Peyer's patch (tissue), 4 donors: ENCODE measurements at regions not wholly inside any gene's neighbourhood (a gene's known extent, or its start where the extent isn't known, plus 50 kb on each side); places are given as distances from the start of the nearest gene placed in this dataset.

Experiments used
- CTCF ChIP-seq, 6 experiments: fragments of 450-650 bp in 4 of 6; fragments of 200-600 bp in 2 of 6; sonication (generic) in 1 of 6; IDR thresholded peaks; one replicate each; pipeline ENCODE4 v1.5.1; 2017 to 2019; ENCODE audit warnings: antibody characterized with exemption in 6 of 6, mild to moderate bottlenecking in 3 of 6, moderate library complexity in 1 of 6
- POLR2A ChIP-seq, 2 donors: fragments of 450-650 bp; IDR thresholded peaks; one replicate each; pipeline ENCODE4 v1.5.1; 2017; ENCODE audit warnings: antibody characterized with exemption in 2 of 2, mild to moderate bottlenecking in 2 of 2, moderate library complexity in 2 of 2

GRCh38 chr4:52197306-52197705, 146.2 kb downstream of the SPATA18 start:
- TF ChIP-seq CTCF (IDR thresholded peaks at IDR 0.05): no peak
- no peak for TF ChIP-seq POLR2A (IDR thresholded peaks at IDR 0.05)
